Breast epithelium (tissue), 4 donors: ENCODE measurements at regions not wholly inside any gene's neighbourhood (a gene's known extent, or its start where the extent isn't known, plus 50 kb on each side); places are given as distances from the start of the nearest gene placed in this dataset.

Experiments used
- DNase-seq, 2 donors: peaks; one replicate each; pipeline ENCODE4 v3.0.0-alpha.2; 2019; ENCODE audit warnings: low spot score in 2 of 2
- H3K27ac ChIP-seq, 2 donors: fragments of 200-600 bp; sonication (generic) in 1 of 2; one replicate each; pipeline ENCODE4 v1.5.1; 2016 to 2019; ENCODE audit warnings: mild to moderate bottlenecking in 1 of 2
- H3K27me3 ChIP-seq, 2 donors: fragments of 200-600 bp; sonication (generic) in 1 of 2; one replicate each; pipeline versions ENCODE4 v1.5.1 to v1.6.0; 2017 to 2019; ENCODE audit warnings: control low read depth in 1 of 2, mild to moderate bottlenecking in 1 of 2
- H3K36me3 ChIP-seq: fragments of 200-600 bp; one replicate; pipeline ENCODE4 v1.5.1; 2019
- H3K4me1 ChIP-seq, 2 donors: fragments of 200-600 bp; sonication (generic); one replicate each; pipeline ENCODE4 v1.5.1; 2016 to 2019; ENCODE audit warnings: control low read depth in 1 of 2
- H3K4me3 ChIP-seq, 3 donors: fragments of 200-600 bp; sonication (generic); 1 replicate in 2 of 3; 2 replicates in 1 of 3; pipeline ENCODE4 v1.5.1; 2016 to 2019; ENCODE audit warnings: mild to moderate bottlenecking in 3 of 3, moderate library complexity in 2 of 3
- H3K9me3 ChIP-seq, 2 donors: fragments of 200-600 bp; sonication (generic) in 1 of 2; one replicate each; pipeline ENCODE4 v1.5.1; 2016 to 2019; ENCODE audit warnings: control low read depth in 1 of 2
- CTCF ChIP-seq, 3 donors: fragments of 450-650 bp; IDR thresholded peaks; one replicate each; pipeline ENCODE4 v1.5.1; 2016 to 2017; ENCODE audit warnings: antibody characterized with exemption in 3 of 3, mild to moderate bottlenecking in 3 of 3, moderate library complexity in 3 of 3
- POLR2A ChIP-seq: fragments of 450-650 bp; IDR thresholded peaks from one replicate; pipeline ENCODE4 v1.6.1; 2016; ENCODE audit warnings: antibody characterized with exemption, mild to moderate bottlenecking, moderate library complexity
- POLR2AphosphoS5 ChIP-seq, 3 donors: sonication (generic); formaldehyde crosslinking; IDR thresholded peaks; one replicate each; pipeline ENCODE4 v1.6.1; 2017; ENCODE audit warnings: antibody characterized with exemption in 3 of 3
- intact Hi-C: fragments of 100-400 bp; cut with DNase I; formaldehyde crosslinking; loops from one replicate; pipeline ENCODE4 v1.15.1; 2023; ENCODE audit warnings: low total_unique reads

GRCh38 chr10:114885443-114885842 is 52.6 kb upstream of the TRUB1 start:
- intact Hi-C loops = no loop called here
- Histone ChIP-seq H3K27me3 (no peaks in the 10 kb centered on the region), H3K27ac (no peak overlapping the region), H3K36me3 (no peaks in the 10 kb centered on the region), H3K9me3 (no peaks in the 10 kb centered on the region), H3K4me1 (no peaks in the 10 kb centered on the region), H3K4me3 (no peak overlapping the region)
- TF ChIP-seq POLR2A (no peak), CTCF (IDR thresholded peaks at IDR 0.05) (no peak), POLR2AphosphoS5 (IDR thresholded peaks at IDR 0.05) (no peak)
- DNase-seq = no peak
